ENCODE measurements at regions not wholly inside any gene's neighbourhood (a gene's known extent, or its start where the extent isn't known, plus 50 kb on each side); places are given as distances from the start of the nearest gene placed in this dataset.
"Not testable (repeated sequence)": the region's sequence is repeated elsewhere in the genome, so short reads cannot be mapped to it uniquely, and the experiment has no call there.

GRCh38 chr2:239801404-239802184, 223.5 kb downstream of the NDUFA10 start:
- no peak for DNase-seq

- no peak for DNase-seq
Measured at GRCh38 chr2:239800785-239801386, 224.3 kb downstream of the NDUFA10 start.

- no peak for DNase-seq
Measured at GRCh38 chr2:239797316-239797715, 227.8 kb downstream of the NDUFA10 start.

- not testable (repeated sequence) for DNase-seq
Measured at GRCh38 chr2:239795761-239796160, 229.4 kb downstream of the NDUFA10 start.

GRCh38 chr2:239793836-239794235, 231.3 kb downstream of the NDUFA10 start:
- DNase-seq: no peak

GRCh38 chr2:239793086-239793485, 232.1 kb downstream of the NDUFA10 start:
- DNase-seq: no peak

GRCh38 chr2:239792405-239793084, 232.6 kb downstream of the NDUFA10 start:
- DNase-seq: no peak

GRCh38 chr2:239791526-239792404, 233.4 kb downstream of the NDUFA10 start:
- no peak for DNase-seq

GRCh38 chr2:239790721-239791120, 234.4 kb downstream of the NDUFA10 start:
- no peak for DNase-seq

- DNase-seq: no peak
Measured at GRCh38 chr2:239790313-239790712, 234.8 kb downstream of the NDUFA10 start.

GRCh38 chr2:239789711-239790110, 235.4 kb downstream of the NDUFA10 start:
- DNase-seq: no peak

- DNase-seq: no peak
Measured at GRCh38 chr2:239788576-239789098, 236.5 kb downstream of the NDUFA10 start.

- no peak for DNase-seq
Measured at GRCh38 chr2:239787538-239788050, 237.5 kb downstream of the NDUFA10 start.

GRCh38 chr2:239786791-239787190, 238.4 kb downstream of the NDUFA10 start:
- no peak for DNase-seq

GRCh38 chr2:239781454-239781853, 243.7 kb downstream of the NDUFA10 start:
- DNase-seq: no peak

GRCh38 chr2:239780236-239780994, 244.7 kb downstream of the NDUFA10 start:
- DNase-seq: no peak

- DNase-seq: no peak
Measured at GRCh38 chr2:239779584-239779983, 245.6 kb downstream of the NDUFA10 start.

- no peak for DNase-seq
Measured at GRCh38 chr2:239778861-239779558, 246.1 kb downstream of the NDUFA10 start.

GRCh38 chr2:239778042-239778851, 246.9 kb downstream of the NDUFA10 start:
- DNase-seq: no peak

- no peak for DNase-seq
Measured at GRCh38 chr2:239777219-239777618, 247.9 kb downstream of the NDUFA10 start.
